H1 (cell line): ENCODE measurements at regions not wholly inside any gene's neighbourhood (a gene's known extent, or its start where the extent isn't known, plus 50 kb on each side); places are given as distances from the start of the nearest gene placed in this dataset.

Source experiments
- CTCF ChIA-PET: fragments of 300-600 bp; sonication (Branson Sonifier 250); formaldehyde crosslinking; loops from one replicate; lab custom pipeline; 2021; ENCODE audit not compliant: partially characterized antibody; lab: Charles Lee
- POLR2A ChIA-PET: fragments of 300-600 bp; sonication (Branson Sonifier 250); formaldehyde crosslinking; loops from one replicate; lab custom pipeline; 2021; ENCODE audit warnings: inconsistent platforms; ENCODE audit not compliant: partially characterized antibody; lab: Charles Lee
- DNase-seq, 2 experiments: peaks; one replicate each; pipeline versions ENCODE4 v3.0.0 to v3.0.0-alpha.2; 2010 to 2022; ENCODE audit warnings: low spot score in 2 of 2, low read depth in 1 of 2, mixed read lengths in 1 of 2
- FAIRE-seq: peaks from 2 replicates; lab custom pipeline; 2011; peaks lifted over from hg19 to GRCh38; lab: Jason Lieb, UNC
- H2AFZ ChIP-seq: 2 replicates; pipeline ENCODE4 v1.8.1; 2012; ENCODE audit warnings: low read length, inconsistent platforms
- H2AK5ac ChIP-seq: 2 replicates; pipeline ENCODE4 v1.6.1; 2013; ENCODE audit warnings: low read depth, low read length
- H2BK120ac ChIP-seq: replicated peaks from 2 replicates; pipeline ENCODE3; 2013; ENCODE audit warnings: low read depth, low read length, inconsistent platforms
- H2BK12ac ChIP-seq: 2 replicates; pipeline ENCODE4 v1.6.1; 2013; ENCODE audit warnings: low read depth, low read length
- H2BK15ac ChIP-seq: 2 replicates; pipeline ENCODE4 v1.6.1; 2013; ENCODE audit warnings: low read length
- H2BK20ac ChIP-seq: 2 replicates; pipeline ENCODE4 v1.6.1; 2013; ENCODE audit warnings: low read length
- H2BK5ac ChIP-seq: 2 replicates; pipeline ENCODE4 v1.6.1; 2013; ENCODE audit warnings: low read depth, low read length
- H3K14ac ChIP-seq: 2 replicates; pipeline ENCODE4 v1.6.1; 2013; ENCODE audit warnings: inconsistent platforms; ENCODE audit not compliant: insufficient read length
- H3K18ac ChIP-seq: 2 replicates; pipeline ENCODE4 v1.6.1; 2013; ENCODE audit warnings: low read length; ENCODE audit errors: extremely low read depth
- H3K23ac ChIP-seq: 2 replicates; pipeline ENCODE4 v1.6.1; 2013; ENCODE audit warnings: inconsistent platforms; ENCODE audit not compliant: insufficient read length
- H3K23me2 ChIP-seq: 2 replicates; pipeline ENCODE4 v1.6.1; 2013; ENCODE audit warnings: low read depth, low read length
- H3K27ac ChIP-seq: 2 replicates; pipeline ENCODE4 v1.6.1; 2011; ENCODE audit warnings: low read depth, low read length, inconsistent platforms
- H3K27me3 ChIP-seq, 4 experiments: replicated peaks in 1 of 4; 1 replicate in 1 of 4; 2 replicates in 3 of 4; pipeline versions ENCODE4 v1.6.1 to v1.8.1; 2011 to 2013; ENCODE audit warnings: low read length in 3 of 4, mild to moderate bottlenecking in 3 of 4, inconsistent platforms in 2 of 4, mixed read lengths in 2 of 4, moderate library complexity in 1 of 4; ENCODE audit not compliant: control insufficient read depth in 3 of 4, insufficient read depth in 3 of 4; ENCODE audit errors: extremely low read depth in 1 of 4
- H3K36me3 ChIP-seq, 4 experiments: 2 replicates each; pipeline versions ENCODE4 v1.6.1 to v1.8.1; 2011 to 2013; ENCODE audit warnings: mild to moderate bottlenecking in 4 of 4, low read length in 3 of 4, moderate library complexity in 2 of 4, control low read depth in 1 of 4, inconsistent platforms in 1 of 4; ENCODE audit not compliant: insufficient read depth in 4 of 4, control insufficient read depth in 2 of 4
- H3K4ac ChIP-seq: replicated peaks from 2 replicates; pipeline ENCODE3; 2013; ENCODE audit warnings: low read length, low read depth, mixed read lengths, inconsistent platforms; ENCODE audit not compliant: insufficient read length
- H3K4me1 ChIP-seq, 4 experiments: replicated peaks in 1 of 4; 1 replicate in 1 of 4; 2 replicates in 3 of 4; pipeline versions ENCODE4 v1.6.1 to v1.8.1; 2011 to 2013; ENCODE audit warnings: low read length in 3 of 4, inconsistent platforms in 2 of 4, mixed read lengths in 1 of 4; ENCODE audit not compliant: insufficient read depth in 4 of 4, control insufficient read depth in 3 of 4
- H3K4me2 ChIP-seq, 2 experiments: 2 replicates each; pipeline versions ENCODE4 v1.6.1 to v1.8.1; 2011 to 2013; ENCODE audit warnings: low read depth in 2 of 2, low read length in 2 of 2, control low read depth in 1 of 2, inconsistent platforms in 1 of 2, mild to moderate bottlenecking in 1 of 2; ENCODE audit not compliant: insufficient read depth in 1 of 2
- H3K4me3 ChIP-seq, 4 experiments: fragments of 200-600, 300-600 bp in 1 of 4; sonication (generic), shearing (Covaris generic), sonication (Bioruptor Twin) in 1 of 4; 2 replicates each; pipeline versions ENCODE4 v1.5.1 to v1.8.1; 2011 to 2016; ENCODE audit warnings: low read length in 4 of 4, low read depth in 3 of 4, control low read depth in 2 of 4, inconsistent platforms in 2 of 4, mild to moderate bottlenecking in 2 of 4, mixed read lengths in 1 of 4, moderate library complexity in 1 of 4; ENCODE audit not compliant: insufficient read depth in 2 of 4; ENCODE audit errors: extremely low read depth in 1 of 4
- H3K56ac ChIP-seq: replicated peaks from 2 replicates; pipeline ENCODE3; 2013; ENCODE audit warnings: low read depth, mild to moderate bottlenecking, mixed read lengths, low read length, inconsistent platforms; ENCODE audit not compliant: insufficient read length
- H3K79me1 ChIP-seq: 2 replicates; pipeline ENCODE4 v1.6.1; 2013; ENCODE audit warnings: low read depth, low read length, control low read depth
- H3K79me2 ChIP-seq, 2 experiments: 2 replicates each; pipeline versions ENCODE4 v1.6.1 to v1.8.1; 2012 to 2013; ENCODE audit warnings: low read length in 2 of 2, mild to moderate bottlenecking in 2 of 2, inconsistent platforms in 1 of 2; ENCODE audit not compliant: insufficient read depth in 2 of 2, control insufficient read depth in 1 of 2
- H3K9ac ChIP-seq, 4 experiments: replicated peaks in 1 of 4; 1 replicate in 1 of 4; 2 replicates in 3 of 4; pipeline versions ENCODE4 v1.6.1 to v1.8.1; 2011 to 2013; ENCODE audit warnings: low read depth in 3 of 4, low read length in 3 of 4, control low read depth in 2 of 4, mild to moderate bottlenecking in 2 of 4, moderate library complexity in 2 of 4, inconsistent platforms in 1 of 4; ENCODE audit errors: extremely low read depth in 1 of 4
- H3K9me3 ChIP-seq, 2 experiments: 2 replicates each; pipeline versions ENCODE4 v1.6.1 to v1.8.1; 2012 to 2013; ENCODE audit warnings: mild to moderate bottlenecking in 2 of 2, moderate library complexity in 2 of 2, control low read depth in 1 of 2, inconsistent platforms in 1 of 2, low read depth in 1 of 2, low read length in 1 of 2, mixed read lengths in 1 of 2; ENCODE audit not compliant: insufficient read depth in 2 of 2
- H4K20me1 ChIP-seq, 2 experiments: replicated peaks in 1 of 2; 2 replicates each; pipeline versions ENCODE3 to v1.8.1; 2011 to 2013; ENCODE audit warnings: inconsistent platforms in 2 of 2, low read length in 2 of 2, mild to moderate bottlenecking in 1 of 2; ENCODE audit not compliant: insufficient read depth in 2 of 2, control insufficient read depth in 1 of 2
- H4K5ac ChIP-seq: 2 replicates; pipeline ENCODE4 v1.6.1; 2013; ENCODE audit warnings: low read length, low read depth, mixed read lengths, inconsistent platforms; ENCODE audit not compliant: insufficient read length
- H4K8ac ChIP-seq: 2 replicates; pipeline ENCODE4 v1.8.0; 2013; ENCODE audit warnings: mild to moderate bottlenecking, moderate library complexity, low read length, inconsistent platforms; ENCODE audit not compliant: insufficient read depth; ENCODE audit errors: extremely low read depth
- H4K91ac ChIP-seq: replicated peaks from 2 replicates; pipeline ENCODE3; 2013; ENCODE audit warnings: low read length, mixed read lengths, inconsistent platforms; ENCODE audit not compliant: insufficient read length
- TBP ChIP-seq: IDR thresholded peaks from 2 replicates; pipeline ENCODE4 v1.6.1; 2011; ENCODE audit warnings: low read depth, low read length, improper control_type of control experiment
- WGBS, 2 experiments: shearing (Covaris generic) in 1 of 2; methylation state at CpG; one replicate each; pipeline versions ENCODE4 v1.1.6 to v1.1.7; 2013 to 2015; ENCODE audit warnings: low lambda C conversion rate in 2 of 2, mixed read lengths in 2 of 2, inconsistent platforms in 1 of 2, low coverage in 1 of 2, missing lambda C conversion rate in 1 of 2; ENCODE audit not compliant: insufficient replicate concordance in 2 of 2, insufficient coverage in 1 of 2, insufficient read length in 1 of 2; ENCODE audit errors: extremely low coverage in 1 of 2, missing lambda C conversion rate in 1 of 2; 5-methylcytosine and 5-hydroxymethylcytosine counted together

DNA sequence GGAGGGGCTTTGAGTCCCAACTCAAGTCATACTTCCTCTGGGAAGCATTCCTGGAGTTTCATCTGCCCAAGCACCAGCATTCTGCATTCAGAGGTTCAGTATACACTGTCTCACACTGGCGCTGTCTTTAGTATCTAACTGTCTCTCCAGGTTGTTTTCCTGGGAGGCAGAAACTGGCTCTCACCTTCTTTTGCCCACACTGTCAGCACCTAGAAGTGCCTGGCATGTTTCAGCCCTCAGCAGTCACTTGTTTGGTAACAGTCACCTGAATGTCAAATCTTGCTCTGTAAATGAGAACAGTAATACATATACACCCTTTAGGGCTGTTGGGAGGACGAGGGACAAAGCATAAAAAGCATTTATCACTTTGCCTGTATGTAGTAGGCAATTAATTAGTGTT, 339.6 kb downstream of the UQCRFS1 start:
- WGBS, 2 experiments, result 49% methylated on average over 2 of the region's 2 CpGs; no CpG with 5 or more reads in 1 of the 2 experiments
- Histone ChIP-seq H3K23me2 (0 out of 2 replicates have a peak, but pooled peaks cover 2% of the 10 kb centered on the region), H3K27ac (no peak overlapping the region), H2BK12ac (no peak overlapping the region), H3K79me2 (no peaks in the 10 kb centered on the region), H3K4me3 (no peak overlapping the region), H3K27me3 (no peaks in the 10 kb centered on the region; a peak in 1 of 7 replicates), H3K36me3 (no peaks in the 10 kb centered on the region), H2BK15ac (no peak overlapping the region), H2BK5ac (no peak overlapping the region), H3K9me3 (no peaks in the 10 kb centered on the region; a peak in 1 of 4 replicates)
- DNase-seq, result no peak
- TF ChIP-seq TBP, result no peak
- TF ChIP-seq, all 59 proteins: peak for 0
- Histone ChIP-seq H4K8ac (no peak overlapping the region), H2BK20ac (no peak overlapping the region), H3K18ac (no peak overlapping the region), H3K14ac (no peak overlapping the region), H2AFZ (no peak overlapping the region), H2BK120ac (no peak overlapping the region), H3K9ac (no peak overlapping the region), H4K5ac (no peak overlapping the region), H3K4me1 (no peaks in the 10 kb centered on the region; a peak in 1 of 7 replicates), H3K23ac (no peak overlapping the region), H4K91ac (no peak overlapping the region), H3K56ac (no peak overlapping the region), H3K79me1 (no peaks in the 10 kb centered on the region), H2AK5ac (no peak overlapping the region), H3K4me2 (no peak overlapping the region), H3K4ac (no peak overlapping the region), H4K20me1 (no peaks in the 10 kb centered on the region)
- no peak for FAIRE-seq
- ChIA-PET CTCF (interaction anchor here (0.5 kb wide), 1 partner anchor 121 kb away, joined by 3 read pairs; no protein-coding TSS in a partner anchor), POLR2A (no interaction called here)
